HG03558 (cell line): ENCODE measurements at regions not wholly inside any gene's neighbourhood (a gene's known extent, or its start where the extent isn't known, plus 50 kb on each side); places are given as distances from the start of the nearest gene placed in this dataset.

Experiments
- ATAC-seq: cut with Tn5 transposase; IDR thresholded peaks from one replicate; pipeline ENCODE4 v1.9.1; 2021; ENCODE audit warnings: moderate number of reproducible peaks; ENCODE audit not compliant: unreplicated experiment; ENCODE audit errors: extremely low read depth

- no peak for ATAC-seq
These were observed 1023.4 kb upstream of the LRRTM1 start for GRCh38 chr2:81327911-81328310.

GRCh38 chr2:81324046-81324445 is 1019.5 kb upstream of the LRRTM1 start:
- no peak for ATAC-seq

DNA sequence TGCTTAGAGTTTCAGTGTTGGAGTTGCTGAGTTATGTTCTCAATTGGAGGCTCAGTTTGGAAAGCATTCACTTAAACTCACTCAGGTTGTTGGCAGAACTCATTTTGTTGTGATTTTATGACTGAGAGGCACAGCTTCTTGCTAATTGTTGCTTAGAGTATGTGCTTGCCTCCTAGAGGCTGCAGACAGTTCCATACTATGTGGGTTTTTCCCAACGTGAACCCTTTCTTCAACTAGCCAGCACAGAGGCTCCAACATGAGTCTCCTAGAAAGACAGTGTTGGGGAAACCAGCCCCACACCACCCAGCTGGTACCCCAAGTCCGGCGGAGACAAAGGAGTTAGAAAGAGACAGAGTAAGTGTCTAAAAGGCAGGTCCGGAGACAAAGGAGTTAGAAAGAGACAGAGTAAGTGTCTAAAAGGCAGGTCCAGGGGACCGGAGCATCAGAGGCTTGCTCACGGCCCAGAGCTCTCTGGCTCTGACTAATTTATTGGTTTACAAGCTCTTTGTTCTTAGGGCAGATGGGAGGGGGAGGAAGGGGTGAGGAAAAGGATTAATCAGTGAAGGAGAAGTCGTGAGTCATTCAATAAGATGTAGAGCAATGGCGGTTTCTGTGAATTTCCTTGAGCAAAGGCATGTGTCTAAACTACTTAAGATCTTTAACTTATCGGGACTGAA is 999.7 kb upstream of the LRRTM1 start:
- no peak for ATAC-seq

GRCh38 chr2:81303321-81303720 is 998.8 kb upstream of the LRRTM1 start:
- no peak for ATAC-seq

- no peak for ATAC-seq
These were observed 995.3 kb upstream of the LRRTM1 start for GRCh38 chr2:81299841-81300240.

GRCh38 chr2:81290846-81291245 is 986.3 kb upstream of the LRRTM1 start:
- no peak for ATAC-seq

GRCh38 chr2:81283081-81283480 is 978.5 kb upstream of the LRRTM1 start:
- ATAC-seq, result no peak

DNA sequence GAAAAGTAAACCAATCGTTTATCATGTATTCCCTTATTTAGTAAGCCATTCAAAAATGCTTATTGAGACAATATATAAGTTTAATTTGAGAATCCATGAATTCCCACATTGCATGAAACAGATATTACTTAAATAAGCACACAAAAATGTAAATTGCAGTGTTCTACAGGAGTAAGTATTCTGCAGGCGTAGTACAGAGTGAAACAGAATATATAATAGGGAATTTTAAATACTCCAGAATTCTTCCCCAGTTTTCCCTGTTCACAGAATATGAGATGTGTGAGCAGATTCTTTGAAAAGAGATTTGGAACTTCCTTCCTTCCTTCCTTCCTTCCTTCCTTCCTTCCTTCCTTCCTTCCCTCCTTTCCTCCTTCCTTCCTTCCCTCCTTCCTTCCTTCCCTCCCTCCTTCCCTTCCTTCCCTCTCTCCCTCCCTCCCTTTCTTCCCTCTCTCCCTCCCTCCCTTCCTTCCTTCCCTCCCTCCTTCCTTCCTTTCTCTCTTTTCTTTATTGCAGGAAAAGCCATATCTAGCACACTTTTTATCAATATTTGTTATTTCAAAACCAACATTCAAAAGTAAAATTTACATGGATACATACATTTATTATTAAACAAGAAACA is 977.7 kb upstream of the LRRTM1 start:
- ATAC-seq, result no peak

GRCh38 chr2:81276595-81276994 is 972.0 kb upstream of the LRRTM1 start:
- ATAC-seq, result no peak

GRCh38 chr2:81266106-81266505 is 961.6 kb upstream of the LRRTM1 start:
- ATAC-seq, result no peak

- ATAC-seq, result no peak
These were observed 959.4 kb upstream of the LRRTM1 start for GRCh38 chr2:81263989-81264388.

- ATAC-seq, result no peak
These were observed 955.8 kb upstream of the LRRTM1 start for GRCh38 chr2:81260320-81260719.

DNA sequence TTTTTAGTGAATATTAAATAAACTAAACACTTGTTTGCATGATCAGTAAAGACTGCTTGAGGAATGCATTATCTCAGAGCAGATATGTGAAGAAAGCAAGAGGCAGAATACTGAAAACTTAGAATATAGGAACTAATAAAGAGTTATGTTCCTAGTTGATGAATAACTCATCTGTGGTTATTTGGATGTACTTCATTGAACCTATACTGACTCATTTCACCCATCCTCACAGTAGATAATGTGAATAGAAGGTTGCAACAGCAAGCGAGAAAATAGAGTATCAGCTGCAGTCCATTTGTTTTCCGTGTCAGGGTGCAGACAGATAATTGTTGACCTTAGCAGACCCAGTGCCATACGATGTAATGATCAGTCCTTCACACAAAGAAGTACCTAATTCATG is 945.7 kb upstream of the LRRTM1 start:
- ATAC-seq, result no peak

DNA sequence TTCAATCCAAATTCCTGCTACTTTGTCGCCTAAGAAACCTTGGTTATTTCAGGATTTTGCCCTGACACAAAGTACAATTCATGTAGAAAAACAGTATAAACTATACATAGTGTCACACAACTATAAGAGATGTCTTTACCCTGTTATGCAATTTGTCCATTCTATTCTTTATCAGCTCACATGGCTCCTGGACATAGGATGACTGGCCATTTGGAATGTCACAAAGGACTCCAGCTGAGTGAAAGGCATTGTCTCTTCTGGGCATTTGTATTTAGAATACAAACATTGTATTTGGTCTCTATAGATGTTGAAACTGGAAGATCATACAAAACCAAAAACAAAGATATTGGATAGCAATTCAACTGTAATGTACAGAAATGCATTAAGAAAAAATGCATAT is 944.6 kb upstream of the LRRTM1 start:
- no peak for ATAC-seq

- ATAC-seq, result no peak
These were observed 943.1 kb upstream of the LRRTM1 start for GRCh38 chr2:81247648-81248047.

DNA sequence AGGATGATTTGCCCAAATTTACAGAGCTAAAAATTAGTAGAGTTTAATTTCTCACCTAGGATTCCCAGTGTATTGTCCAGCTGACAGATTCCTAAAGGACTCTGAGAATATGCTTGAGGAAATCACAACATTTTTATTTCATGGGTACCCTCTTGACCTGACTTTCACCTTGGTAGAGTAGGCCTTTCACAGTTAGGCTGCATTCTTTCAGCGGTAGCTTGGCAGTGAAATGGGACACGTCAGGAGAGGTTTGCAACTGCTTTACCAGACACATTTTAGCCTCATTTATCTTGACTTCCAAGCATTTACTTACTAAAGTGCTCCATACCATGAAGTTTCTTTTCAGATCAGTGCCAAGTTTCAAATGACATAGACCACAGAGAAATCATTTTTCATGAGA is 937.9 kb upstream of the LRRTM1 start:
- ATAC-seq, result no peak

- ATAC-seq, result no peak
These were observed 933.9 kb upstream of the LRRTM1 start for GRCh38 chr2:81238462-81238861.

DNA sequence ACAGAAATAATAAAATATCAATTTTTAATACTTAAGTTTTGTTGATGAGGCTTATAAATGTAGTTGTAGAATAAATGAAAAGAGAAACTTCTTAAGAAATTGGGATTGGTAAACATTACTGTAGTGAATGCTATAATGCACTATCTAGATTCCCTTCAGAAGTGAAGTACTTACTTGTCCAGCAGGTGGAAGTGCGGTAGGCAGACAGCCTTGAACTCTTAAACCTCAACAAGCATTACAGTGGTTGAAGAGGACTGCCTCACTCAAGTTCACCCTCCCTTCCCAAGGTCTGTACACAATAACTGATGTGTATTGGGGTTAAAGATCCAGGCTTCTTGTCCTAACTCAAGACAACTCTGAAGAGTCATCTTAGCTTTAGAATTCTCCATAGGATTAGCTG is 931.0 kb upstream of the LRRTM1 start:
- no peak for ATAC-seq

- no peak for ATAC-seq
These were observed 930.2 kb upstream of the LRRTM1 start for GRCh38 chr2:81234711-81235110.

- ATAC-seq, result no peak
These were observed 921.2 kb upstream of the LRRTM1 start for GRCh38 chr2:81225756-81226155.

- ATAC-seq, result no peak
These were observed 909.0 kb upstream of the LRRTM1 start for GRCh38 chr2:81213598-81213997.

DNA sequence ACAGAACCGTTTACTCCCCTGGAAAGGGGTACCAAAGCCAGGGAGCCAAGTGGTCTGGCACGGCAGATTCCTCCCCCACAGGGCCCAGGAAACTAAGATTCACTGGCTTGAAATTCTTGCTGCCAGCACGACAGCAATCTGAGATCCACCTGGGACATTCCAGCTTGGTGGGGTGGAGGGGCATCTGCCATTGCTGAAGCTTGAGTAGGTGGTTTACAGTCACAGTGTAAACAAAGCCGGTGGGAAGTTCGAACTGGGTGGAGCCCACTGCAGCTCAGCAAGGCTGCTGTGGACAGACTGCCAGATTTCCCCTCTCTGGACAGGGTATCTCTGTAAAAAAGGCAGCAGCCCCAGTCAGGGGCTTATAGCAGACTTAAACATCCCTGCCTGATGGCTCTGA is 901.7 kb upstream of the LRRTM1 start:
- ATAC-seq, result no peak
